GM21526 (cell line): ENCODE measurements at regions not wholly inside any gene's neighbourhood (a gene's known extent, or its start where the extent isn't known, plus 50 kb on each side); places are given as distances from the start of the nearest gene placed in this dataset.

Experiments used
- ATAC-seq: cut with Tn5 transposase; IDR thresholded peaks from one replicate; pipeline ENCODE4 v1.9.1; 2021; ENCODE audit warnings: moderate library complexity; ENCODE audit not compliant: unreplicated experiment, low FRiP score

- ATAC-seq = no peak
These were observed 156.1 kb downstream of the NXNL2 start for GRCh38 chr9:88691091-88691490.

- no peak for ATAC-seq
These were observed 156.8 kb downstream of the NXNL2 start for GRCh38 chr9:88691811-88692210.

GRCh38 chr9:88692827-88693226 lies 157.8 kb downstream of the NXNL2 start:
- ATAC-seq = no peak

- ATAC-seq = no peak
These were observed 159.6 kb downstream of the NXNL2 start for GRCh38 chr9:88694625-88695024.

- ATAC-seq = no peak
These were observed 161.5 kb downstream of the NXNL2 start for GRCh38 chr9:88696501-88696900.

- no peak for ATAC-seq
These were observed 162.9 kb downstream of the NXNL2 start for GRCh38 chr9:88697764-88698432.

GRCh38 chr9:88702985-88703384 lies 168.0 kb downstream of the NXNL2 start:
- no peak for ATAC-seq

- no peak for ATAC-seq
These were observed 171.5 kb downstream of the NXNL2 start for GRCh38 chr9:88706193-88707113.

GRCh38 chr9:88710449-88710848 lies 175.5 kb downstream of the NXNL2 start:
- ATAC-seq = no peak

GRCh38 chr9:88711719-88712118 lies 176.7 kb downstream of the NXNL2 start:
- no peak for ATAC-seq

GRCh38 chr9:88712484-88712883 lies 177.5 kb downstream of the NXNL2 start:
- ATAC-seq = no peak

- ATAC-seq = no peak
These were observed 178.0 kb downstream of the NXNL2 start for GRCh38 chr9:88713010-88713409.

- ATAC-seq = no peak
These were observed 181.8 kb downstream of the NXNL2 start for GRCh38 chr9:88716596-88717290.

GRCh38 chr9:88721025-88721424 lies 186.0 kb downstream of the NXNL2 start:
- no peak for ATAC-seq

GRCh38 chr9:88721495-88722279 lies 186.7 kb downstream of the NXNL2 start:
- no peak for ATAC-seq

GRCh38 chr9:88722753-88723152 lies 187.8 kb downstream of the NXNL2 start:
- no peak for ATAC-seq

- no peak for ATAC-seq
These were observed 188.8 kb downstream of the NXNL2 start for GRCh38 chr9:88723751-88724150.

GRCh38 chr9:88724331-88724730 lies 189.4 kb downstream of the NXNL2 start:
- no peak for ATAC-seq

GRCh38 chr9:88725300-88726019 lies 190.5 kb downstream of the NXNL2 start:
- no peak for ATAC-seq

- no peak for ATAC-seq
These were observed 191.8 kb downstream of the NXNL2 start for GRCh38 chr9:88726803-88727202.
